Activated naive CD4-positive, alpha-beta T cell treated with anti-CD3 and anti-CD28 coated beads, Interleukin-2, amount 50 U/mL, for 72 hours (primary cell): ENCODE measurements at regions not wholly inside any gene's neighbourhood (a gene's known extent, or its start where the extent isn't known, plus 50 kb on each side); places are given as distances from the start of the nearest gene placed in this dataset.
A peak's percentile ranks its signal among the peaks of the same experiment; 100 is the strongest.

ENCODE experiments used
- ATAC-seq, 2 donors: fragments of 150-1000 bp; cut with Tn5 transposase; 2 replicates each; pipeline ENCODE4 v1.10.0; 2021; ENCODE audit warnings: mild to moderate bottlenecking in 2 of 2, moderate library complexity in 2 of 2
- DNase-seq, 2 donors: peaks; one replicate each; pipeline ENCODE4 v3.0.0; 2021 to 2022; ENCODE audit warnings: low spot score in 2 of 2
- H3K27ac Mint-ChIP-seq, 2 donors: one replicate each; pipeline ENCODE4 v1.8.0; 2022; ENCODE audit warnings: mild to moderate bottlenecking in 2 of 2, mixed read lengths in 2 of 2
- H3K36me3 Mint-ChIP-seq, 2 donors: one replicate each; pipeline ENCODE4 v1.8.0; 2022; ENCODE audit warnings: mixed read lengths in 2 of 2
- H3K9me3 Mint-ChIP-seq, 2 donors: one replicate each; pipeline ENCODE4 v1.8.0; 2022; ENCODE audit warnings: mixed read lengths in 2 of 2

GRCh38 chr7:112395411-112395810, 54.8 kb upstream of the IFRD1 start:
- DNase-seq, result no peak
- no peaks in the 10 kb centered on the region for H3K36me3 Mint-ChIP-seq
- H3K27ac Mint-ChIP-seq, result no peak overlapping the region
- ATAC-seq, result no peak
- no peaks in the 10 kb centered on the region for H3K9me3 Mint-ChIP-seq

GRCh38 chr7:112395893-112396292, 54.4 kb upstream of the IFRD1 start:
- Mint-ChIP-seq H3K27ac (no peak overlapping the region), H3K36me3 (no peaks in the 10 kb centered on the region), H3K9me3 (no peaks in the 10 kb centered on the region)
- ATAC-seq (no peak), DNase-seq (no peak)

GRCh38 chr7:112398534-112398933, 51.7 kb upstream of the IFRD1 start:
- Mint-ChIP-seq H3K27ac (peak overlapping the region in 1 of 2 donors; percentile 13), H3K36me3 (no peaks in the 10 kb centered on the region), H3K9me3 (no peaks in the 10 kb centered on the region)
- ATAC-seq (peak; percentile 44 to 90), DNase-seq (no peak)

GRCh38 chr7:112399501-112399900, 50.8 kb upstream of the IFRD1 start:
- no peak for DNase-seq
- no peak overlapping the region for H3K27ac Mint-ChIP-seq
- ATAC-seq, result no peak
- no peaks in the 10 kb centered on the region for H3K36me3 Mint-ChIP-seq
- H3K9me3 Mint-ChIP-seq, result no peaks in the 10 kb centered on the region

GRCh38 chr7:112400141-112400540, 50.1 kb upstream of the IFRD1 start:
- no peak for ATAC-seq
- Mint-ChIP-seq H3K27ac (no peak overlapping the region), H3K36me3 (no peaks in the 10 kb centered on the region), H3K9me3 (no peaks in the 10 kb centered on the region)
- no peak for DNase-seq
